ENCODE measurements at regions not wholly inside any gene's neighbourhood (a gene's known extent, or its start where the extent isn't known, plus 50 kb on each side); places are given as distances from the start of the nearest gene placed in this dataset.
A peak's percentile ranks its signal among the peaks of the same experiment; 100 is the strongest.
"Not testable (repeated sequence)": the region's sequence is repeated elsewhere in the genome, so short reads cannot be mapped to it uniquely, and the experiment has no call there.

DNA sequence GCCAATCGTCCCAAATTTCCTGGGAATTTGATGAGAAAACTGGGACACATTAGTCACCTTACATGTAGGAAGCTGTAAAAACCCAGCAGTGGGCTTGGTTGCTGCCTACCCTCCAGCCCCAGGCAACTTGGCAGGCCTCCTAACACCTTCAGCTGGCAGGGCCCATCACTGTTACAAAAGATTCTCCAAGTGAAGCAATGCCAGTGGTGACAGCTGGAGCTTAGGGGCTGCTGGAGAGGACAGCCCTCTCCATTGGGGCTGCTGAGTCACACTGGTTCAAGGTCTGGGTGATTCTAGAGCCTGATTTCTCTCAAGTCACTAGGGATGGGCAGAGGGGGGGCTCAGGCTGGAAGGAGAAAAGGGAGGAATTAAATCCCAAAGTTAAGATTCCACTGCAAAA is 180.6 kb downstream of the COPRS start:
- DNase-seq (ENCODE audit: low spot score), result peak; percentile 72

DNA sequence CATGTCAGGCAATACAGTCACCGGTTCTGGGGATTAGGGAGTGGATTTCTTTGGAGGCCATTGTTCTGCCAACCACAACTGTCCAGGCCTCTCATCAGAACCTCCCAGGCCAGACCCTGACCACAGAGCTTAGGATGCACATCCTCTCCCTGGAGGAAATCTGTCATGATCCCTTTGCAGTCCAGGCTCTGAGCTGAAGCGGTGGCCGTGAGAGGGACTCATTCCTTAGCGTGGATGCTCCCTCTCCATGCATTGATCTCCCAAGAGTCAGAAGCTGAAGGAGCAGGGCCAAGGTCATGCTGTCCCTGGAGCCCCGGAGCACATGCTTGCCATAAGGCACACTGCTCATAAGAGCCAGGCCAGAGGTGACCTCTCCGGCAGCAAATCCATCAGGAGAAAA is 181.4 kb downstream of the COPRS start:
- no peak for DNase-seq (ENCODE audit: low spot score)

DNA sequence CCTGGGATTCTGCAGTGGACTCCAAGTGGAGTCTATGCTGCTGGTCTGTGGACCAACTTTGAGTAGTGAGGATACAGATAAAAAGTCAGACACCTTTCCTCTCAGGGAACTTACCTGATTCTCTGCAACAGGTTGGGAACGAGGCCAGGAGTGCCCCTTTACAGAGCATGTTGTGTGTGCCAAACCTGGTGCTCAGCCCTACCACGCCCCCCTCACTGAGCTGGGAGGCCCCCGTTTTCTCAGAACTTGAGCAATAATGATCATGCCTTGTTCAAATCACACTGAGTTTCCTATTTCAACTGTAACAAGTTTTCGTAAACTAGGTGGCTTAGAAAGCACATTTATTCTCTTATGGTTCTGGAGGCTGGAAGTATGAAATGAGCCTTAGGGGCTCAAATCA is 182.0 kb downstream of the COPRS start:
- DNase-seq (ENCODE audit: low spot score), result no peak

DNA sequence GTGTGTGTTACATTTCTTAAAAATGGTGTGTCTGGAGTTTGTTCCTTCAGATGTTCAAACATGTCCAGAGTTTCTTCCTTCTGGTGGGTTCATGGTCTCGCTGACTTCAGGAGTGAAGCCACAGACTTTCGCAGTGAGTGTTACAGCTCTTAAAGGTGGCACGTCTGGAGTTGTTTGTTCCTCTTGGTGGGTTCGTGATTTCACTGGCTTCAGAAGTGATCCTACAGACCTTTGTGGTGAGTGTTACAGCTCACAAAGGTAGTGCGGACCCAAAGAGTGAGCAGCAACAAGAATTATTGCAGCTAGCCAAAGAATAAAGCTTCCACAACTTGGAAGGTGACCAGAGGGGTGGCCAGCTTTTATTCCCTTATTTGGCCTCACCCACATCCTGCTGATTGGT is 183.7 kb downstream of the COPRS start:
- DNase-seq (ENCODE audit: low spot score), result not testable (repeated sequence)

DNA sequence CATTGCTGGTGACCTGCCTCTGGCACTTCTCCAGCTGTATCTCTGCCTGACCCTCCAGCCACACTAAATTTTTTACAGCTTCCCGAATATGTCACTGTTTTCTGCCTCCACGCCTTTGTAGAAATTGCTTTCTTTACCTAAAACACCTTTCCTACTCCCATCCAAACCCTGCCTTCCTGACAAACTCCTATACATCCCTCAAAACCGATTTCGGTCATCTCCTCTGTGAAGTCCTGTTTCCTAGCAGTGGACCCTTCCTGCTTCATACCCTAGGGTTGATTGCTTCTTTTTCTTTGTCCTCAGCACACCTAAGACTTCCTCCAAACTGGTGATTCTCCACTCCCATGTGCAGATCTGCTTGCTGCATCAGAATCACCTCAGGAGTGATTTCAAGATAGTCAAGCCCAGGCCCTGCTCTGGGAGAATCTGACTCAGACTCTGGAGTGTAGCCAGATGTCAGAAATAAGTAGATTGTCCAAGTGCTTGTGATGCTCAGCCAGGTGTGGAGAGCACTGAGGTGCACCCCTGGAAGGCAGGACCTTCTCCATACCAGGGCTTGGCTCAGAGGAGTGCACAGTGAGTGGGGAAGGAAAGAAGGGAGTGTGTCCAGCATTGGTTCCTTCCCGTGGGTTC is 184.2 kb downstream of the COPRS start:
- DNase-seq (ENCODE audit: low spot score), result peak; percentile 64

DNA sequence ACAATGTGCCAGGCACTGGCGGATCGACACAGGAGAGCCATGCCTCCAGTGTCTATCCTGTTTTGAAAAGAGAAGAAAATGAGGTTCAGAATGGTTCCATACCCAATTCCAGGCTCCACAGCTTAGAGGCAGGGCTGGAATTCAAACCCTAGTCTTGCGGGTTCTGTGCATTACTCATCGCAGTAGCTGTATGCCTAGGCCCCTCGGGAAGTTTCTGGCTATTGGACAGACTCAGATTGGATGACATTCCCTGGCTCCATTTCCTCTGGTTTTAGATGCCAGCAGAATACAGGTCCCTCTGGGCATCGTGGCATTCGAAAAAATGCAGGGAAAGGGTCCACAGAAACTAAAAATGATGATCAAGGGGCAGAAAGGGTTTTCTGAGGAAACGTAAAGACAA is 184.7 kb downstream of the COPRS start:
- peak; percentile 71 for DNase-seq (ENCODE audit: low spot score)

DNA sequence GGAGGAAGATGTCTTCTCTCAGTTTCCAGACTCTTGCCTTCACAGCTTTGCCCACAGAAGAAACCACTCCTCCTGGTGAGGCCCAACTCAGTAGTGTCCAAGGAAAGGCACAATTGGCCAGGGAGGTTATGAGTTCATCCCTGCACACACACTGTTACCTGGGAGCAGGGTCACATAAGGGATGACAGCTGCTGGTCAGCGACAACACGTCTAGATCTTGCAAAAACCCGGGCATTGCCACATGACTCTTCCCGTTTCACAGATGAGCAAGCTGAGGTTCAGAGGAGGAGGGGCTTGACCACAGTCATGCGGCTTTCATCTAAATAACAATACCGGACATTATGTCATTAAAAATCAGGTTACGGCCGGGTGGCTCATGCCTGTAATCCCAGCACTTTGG is 186.0 kb downstream of the COPRS start:
- DNase-seq (ENCODE audit: low spot score), result no peak

DNA sequence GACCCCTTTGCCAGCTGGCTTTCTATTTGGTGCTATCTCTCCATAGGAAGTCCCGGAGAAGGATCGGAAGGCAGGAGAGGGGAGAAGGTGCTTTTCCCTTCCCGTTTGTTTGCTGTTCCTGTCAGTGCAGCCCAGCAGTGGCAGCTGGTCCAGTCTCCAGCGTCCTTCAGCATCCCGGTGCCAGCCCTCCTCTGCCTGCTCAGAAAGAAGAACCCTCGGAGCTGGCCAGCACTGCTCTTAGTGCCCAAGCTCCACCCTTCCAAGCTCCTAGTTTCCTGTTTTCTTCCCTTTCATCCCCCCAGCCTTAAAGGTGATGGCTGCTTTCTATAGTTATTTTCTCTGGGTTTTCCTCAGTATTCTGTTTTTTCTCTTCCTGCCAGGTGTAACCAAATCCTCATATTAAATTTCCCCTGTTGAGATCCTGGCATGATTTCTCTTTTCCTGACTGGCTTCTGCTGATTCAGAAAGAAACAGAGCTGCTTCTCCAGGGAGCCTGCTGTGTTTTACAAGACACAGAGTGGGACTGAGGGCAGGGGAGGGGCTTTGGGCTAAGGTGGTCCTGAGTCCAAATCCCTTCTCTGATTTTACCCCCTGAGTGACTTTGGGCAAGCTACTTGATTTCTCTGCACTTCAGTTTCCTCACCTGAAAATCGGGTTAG is 186.8 kb downstream of the COPRS start:
- DNase-seq (ENCODE audit: low spot score), result no peak

DNA sequence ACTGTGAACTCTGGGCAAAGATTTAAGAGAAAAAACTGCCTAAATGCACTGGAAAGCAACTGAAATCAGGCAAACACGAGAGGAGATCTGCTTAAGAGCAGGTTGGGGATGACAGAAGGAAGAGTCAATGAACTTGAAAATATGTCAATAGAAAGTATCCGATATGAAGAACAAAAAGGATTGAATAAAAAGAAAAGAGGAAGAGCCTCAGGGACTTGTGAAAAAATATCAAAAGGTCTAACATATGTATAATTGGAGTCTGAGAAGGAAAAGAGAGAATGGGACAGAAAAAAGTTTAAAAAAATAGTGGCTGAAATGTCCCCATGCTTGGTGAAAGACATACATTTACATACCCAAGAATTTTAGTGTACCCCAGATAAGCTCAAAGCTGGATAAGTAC is 195.5 kb downstream of the COPRS start:
- no peak for DNase-seq (ENCODE audit: low spot score)

DNA sequence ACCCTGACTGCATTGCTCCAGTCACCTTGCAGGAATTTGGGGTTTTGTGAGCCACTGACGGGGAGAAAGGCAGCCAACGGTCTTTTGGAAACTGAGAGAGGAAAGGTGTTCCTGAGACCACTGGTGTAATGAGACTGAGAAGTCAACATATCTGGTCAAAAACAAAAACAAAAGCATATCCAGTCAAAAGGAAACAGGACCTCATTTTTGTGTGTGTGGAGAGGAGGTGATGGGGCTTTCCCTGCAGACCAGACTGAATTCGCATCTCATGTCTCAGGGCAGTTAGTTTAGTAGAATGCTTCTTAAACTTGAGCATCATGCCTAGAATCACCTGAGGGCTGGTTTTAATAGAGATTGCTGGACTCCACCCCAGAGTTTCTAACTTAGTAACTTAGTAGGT is 198.4 kb downstream of the COPRS start:
- no peak for DNase-seq (ENCODE audit: low spot score)

DNA sequence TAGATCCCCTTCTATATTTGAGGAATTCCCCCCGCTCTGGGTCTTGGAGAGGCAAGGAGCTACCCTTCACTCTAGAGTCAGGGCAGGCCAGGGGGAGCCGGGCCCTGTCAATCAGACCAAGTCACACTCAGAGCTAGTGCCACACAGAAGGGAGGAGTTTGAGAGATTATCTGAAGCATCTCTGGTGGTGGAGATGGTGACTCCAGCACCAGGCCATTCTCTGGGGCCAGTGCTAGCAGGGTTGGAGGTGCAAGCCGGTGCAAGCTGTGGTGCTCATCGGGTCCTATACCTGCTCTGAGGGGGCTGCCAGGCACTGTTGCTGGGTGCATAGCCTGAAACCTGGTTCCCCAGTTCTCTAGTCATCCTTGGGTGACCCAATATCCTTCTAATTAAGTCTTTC is 201.2 kb downstream of the COPRS start:
- DNase-seq (ENCODE audit: low spot score), result no peak

DNA sequence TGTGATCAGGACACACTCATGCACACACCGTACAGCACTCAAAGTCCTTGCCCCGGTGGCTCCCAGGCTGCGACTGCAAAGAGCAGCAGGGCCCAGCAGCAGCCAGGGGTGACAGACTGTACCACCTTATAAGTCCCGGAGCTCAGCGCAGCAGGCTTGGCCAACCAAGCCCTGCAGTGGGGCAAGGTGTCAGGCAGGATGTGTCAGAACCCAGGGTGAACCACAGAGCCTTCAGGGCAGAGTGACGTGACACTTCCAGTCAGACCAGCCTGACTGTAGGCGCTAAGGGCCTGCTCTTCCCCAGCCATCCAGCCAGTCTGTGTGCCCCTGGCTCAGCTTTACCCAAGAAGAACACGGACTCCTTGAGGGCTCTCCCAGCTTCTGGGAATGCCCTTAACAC is 204.1 kb downstream of the COPRS start:
- peak; percentile 80 for DNase-seq (ENCODE audit: low spot score)

DNA sequence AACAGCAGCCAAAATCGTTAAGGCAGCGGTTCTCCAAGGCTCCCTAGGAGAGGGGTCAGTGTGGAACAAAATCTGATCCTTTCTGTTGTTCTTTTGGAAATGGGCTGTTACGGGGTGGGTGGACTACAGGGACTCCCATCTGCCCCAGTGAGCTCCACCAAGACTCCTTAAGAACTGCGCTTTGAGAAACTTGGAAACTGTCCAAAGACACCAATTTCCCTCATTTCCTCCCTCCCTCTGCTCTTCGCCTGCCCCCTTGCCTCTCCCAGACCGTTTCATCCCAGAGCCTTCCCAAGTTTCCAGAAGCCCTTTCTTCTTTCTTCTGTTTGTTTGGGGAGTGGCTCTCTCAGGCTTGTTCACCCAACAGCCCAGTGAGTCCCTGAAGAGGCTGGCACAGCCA is 205.4 kb downstream of the COPRS start:
- no peak for DNase-seq (ENCODE audit: low spot score)

DNA sequence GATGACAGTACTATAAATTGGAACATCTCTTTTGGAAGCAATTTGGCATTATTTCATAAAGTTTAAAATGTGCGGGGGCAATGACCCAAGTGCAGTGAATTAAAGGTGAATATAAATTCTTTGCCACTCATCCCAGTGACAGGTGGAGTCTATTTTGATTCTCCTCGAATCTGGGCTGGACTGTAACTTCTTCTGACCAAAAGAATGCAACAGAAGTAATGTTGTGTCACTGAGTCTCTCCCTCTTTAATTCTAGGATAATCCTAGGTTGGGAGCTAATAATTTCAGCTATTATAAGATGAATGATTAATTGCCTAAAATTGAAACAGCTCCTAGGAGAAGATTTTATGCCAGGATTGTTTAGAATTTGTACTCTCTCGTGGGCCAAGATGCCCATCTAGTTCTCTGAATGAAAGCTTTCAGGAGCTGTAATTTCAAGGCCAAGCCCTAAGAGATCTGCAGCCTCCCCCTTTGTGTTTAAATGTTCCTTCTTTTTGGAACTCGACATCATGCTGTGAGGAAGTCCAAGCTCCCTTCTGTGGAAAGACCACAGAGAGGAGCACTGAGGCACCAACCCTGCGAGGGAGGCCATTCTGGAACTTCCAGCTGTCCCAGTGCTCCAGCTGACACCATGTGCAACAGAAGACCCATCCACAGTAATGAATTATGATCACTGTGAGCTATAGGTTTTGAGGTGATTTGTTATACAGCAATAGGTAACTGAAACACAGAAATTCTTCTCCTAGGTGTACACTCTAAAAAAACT is 208.1 kb downstream of the COPRS start:
- DNase-seq (ENCODE audit: low spot score), result no peak

DNA sequence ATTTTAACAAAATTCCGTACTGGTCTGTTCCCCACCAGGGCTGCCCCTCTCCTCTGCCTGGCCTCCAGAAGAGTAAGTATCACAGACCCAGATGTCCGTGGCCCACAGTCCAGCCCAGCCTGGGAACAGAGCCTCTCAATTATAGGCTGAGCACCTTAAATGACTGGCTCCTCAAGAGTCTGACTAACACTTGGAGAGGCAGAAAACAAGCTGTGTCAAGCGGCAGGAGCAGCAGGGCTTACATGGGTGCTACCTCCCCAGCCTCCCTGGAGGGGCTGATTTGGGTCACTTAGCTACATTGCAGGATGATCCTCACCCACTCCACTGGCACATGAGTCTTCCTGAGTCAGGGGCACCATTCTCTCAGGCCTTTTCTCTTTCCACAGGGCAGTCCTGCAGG is 209.7 kb downstream of the COPRS start:
- DNase-seq (ENCODE audit: low spot score), result no peak

DNA sequence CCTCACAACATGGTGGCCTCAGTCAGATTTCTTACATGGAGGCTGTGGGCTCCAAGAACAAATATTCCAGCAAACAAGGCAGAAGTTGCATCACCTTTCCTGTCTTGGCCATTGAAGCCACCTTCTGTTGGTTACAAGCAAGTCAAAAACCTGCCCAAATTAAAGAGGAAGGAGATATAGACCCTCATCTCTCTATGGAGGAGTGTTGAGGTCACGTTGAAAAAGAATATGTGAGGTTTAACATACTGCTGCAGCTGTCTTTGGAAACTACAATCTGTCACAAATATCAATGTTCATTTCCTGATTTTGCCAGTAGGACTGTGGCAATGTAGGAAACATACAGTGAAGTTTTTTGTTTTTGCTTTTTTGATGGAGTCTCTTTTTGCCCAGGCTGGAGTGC is 211.4 kb downstream of the COPRS start:
- DNase-seq (ENCODE audit: low spot score), result no peak

DNA sequence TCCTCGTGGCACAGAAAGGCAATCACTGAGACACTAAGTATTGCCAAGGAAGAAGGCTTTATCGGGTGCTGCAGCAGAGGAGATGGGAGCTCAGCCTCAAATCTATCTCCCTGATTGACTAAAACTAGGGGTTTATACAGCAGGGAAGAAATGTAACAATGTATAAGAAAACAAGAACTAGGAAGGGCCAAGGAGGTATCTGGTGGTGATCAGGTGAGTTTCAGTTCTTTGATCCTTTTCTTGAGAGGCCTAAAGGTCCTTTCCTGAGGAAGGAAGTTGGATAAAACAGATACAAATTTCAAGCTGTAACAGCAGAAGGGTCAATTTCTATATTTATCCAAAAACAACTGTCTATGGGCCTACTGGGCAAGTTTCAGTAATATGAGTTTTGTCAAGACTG is 212.4 kb downstream of the COPRS start:
- no peak for DNase-seq (ENCODE audit: low spot score)

DNA sequence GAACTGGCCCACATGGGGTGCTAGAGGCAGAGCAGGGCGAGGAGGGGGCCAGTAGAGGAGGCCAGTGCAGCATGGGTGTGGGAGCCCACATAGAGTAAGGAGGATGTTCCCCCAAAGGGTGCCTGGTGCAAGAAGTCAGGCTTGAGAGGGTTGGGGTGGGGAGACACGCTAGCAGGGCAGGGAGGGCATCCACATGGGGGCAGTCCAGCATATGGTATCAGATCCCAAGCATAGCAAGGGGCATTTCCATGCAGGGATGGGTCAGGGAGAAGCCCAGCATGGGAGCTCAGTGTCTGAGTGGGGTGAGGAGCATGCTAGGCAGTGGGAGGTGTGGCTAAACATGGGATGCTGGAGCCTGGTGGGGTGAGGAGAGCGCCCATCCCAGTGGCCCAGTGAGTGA is 213.7 kb downstream of the COPRS start:
- DNase-seq (ENCODE audit: low spot score), result no peak

DNA sequence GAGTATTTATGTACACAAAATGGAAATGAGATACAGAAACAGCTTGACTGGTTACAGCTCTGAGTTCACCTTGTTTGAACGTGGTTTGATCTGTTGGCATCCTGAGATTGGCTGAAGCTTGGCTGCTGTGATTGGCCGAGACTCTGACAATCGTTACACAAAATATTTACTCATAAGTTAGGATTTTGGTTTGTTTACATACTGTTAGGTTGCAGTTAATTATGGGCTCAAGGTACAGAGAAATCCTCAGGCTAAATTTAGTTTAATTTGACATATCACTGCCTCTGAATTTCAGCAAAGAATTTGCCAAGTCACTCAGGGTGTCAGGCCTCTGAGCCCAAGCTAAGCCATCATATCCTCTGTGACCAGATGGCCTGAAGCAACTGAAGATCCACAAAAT is 227.3 kb downstream of the COPRS start:
- DNase-seq (ENCODE audit: low spot score), result peak; percentile 47

DNA sequence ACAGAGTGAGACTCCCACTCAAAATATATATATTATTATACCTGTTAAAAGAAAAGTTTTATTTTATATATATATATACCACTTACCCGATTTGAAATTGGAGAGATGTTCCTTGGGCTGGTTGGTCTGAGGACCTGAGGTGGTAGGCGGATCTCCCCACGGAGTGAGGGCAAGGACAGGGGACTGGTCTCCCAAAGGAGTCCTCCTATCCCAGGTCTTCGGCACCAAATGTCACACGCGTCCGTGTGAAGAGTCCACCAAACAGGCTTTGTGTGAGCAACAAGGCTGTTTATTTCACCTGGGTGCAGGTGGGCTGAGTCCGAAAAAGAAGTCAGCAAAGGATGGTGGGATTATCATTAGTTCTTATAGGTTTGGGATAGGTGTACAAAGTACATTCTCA is 228.2 kb downstream of the COPRS start:
- not testable (repeated sequence) for DNase-seq (ENCODE audit: low spot score)

DNA sequence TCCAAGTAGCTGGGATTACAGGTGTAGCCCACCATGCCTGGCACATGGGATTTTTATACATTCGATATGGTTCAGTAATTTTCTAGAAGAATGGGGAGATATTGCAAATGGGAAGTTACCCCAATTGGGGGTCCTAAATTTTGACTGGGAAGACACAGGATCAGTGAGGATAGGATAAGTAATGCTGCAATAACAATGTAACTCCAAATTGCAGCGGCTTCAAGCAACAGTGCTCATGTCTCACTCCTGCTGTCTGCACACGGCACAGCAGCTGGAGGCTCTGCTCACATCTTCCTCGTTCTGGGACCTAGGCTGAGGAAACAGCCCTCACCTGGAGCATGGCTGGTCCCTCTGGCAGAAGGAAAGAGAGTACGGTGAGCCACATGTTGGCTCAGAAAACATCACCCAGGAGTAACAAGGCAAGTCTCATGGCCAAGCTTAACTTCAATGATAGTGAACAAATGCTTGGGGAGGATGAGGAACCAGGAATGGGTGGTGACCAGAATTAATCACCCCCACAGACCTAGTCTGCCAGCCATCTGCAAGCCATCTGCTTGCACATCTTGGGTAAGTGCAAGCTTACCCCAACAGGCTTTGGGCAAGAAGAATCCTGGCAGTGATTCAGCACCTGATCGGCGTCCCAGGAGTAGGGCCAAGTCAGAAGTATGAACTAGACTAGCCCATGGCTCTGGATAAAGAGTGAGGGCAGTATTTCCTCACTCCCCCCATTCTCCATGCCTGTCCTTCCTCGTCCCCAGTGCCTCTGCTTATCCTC is 229.2 kb downstream of the COPRS start:
- no peak for DNase-seq (ENCODE audit: low spot score)

DNA sequence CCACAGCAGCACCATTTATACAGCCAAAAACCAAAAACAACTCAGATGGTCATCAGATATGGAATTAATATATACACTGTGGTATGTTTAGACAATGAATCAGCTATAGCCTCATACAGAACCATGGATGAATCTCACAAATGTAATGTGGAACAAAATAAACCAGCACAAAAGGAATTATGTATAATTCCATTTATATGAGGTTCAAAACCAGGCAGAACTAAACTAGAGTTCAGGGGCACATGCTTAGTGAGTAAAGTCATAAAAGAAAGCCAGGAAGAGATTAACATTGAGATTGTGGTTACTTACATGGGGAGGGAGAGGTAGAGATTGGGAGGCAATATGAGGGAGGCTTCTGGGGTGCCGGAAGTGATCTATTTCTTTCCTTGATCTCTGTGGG is 231.1 kb downstream of the COPRS start:
- DNase-seq (ENCODE audit: low spot score), result no peak

DNA sequence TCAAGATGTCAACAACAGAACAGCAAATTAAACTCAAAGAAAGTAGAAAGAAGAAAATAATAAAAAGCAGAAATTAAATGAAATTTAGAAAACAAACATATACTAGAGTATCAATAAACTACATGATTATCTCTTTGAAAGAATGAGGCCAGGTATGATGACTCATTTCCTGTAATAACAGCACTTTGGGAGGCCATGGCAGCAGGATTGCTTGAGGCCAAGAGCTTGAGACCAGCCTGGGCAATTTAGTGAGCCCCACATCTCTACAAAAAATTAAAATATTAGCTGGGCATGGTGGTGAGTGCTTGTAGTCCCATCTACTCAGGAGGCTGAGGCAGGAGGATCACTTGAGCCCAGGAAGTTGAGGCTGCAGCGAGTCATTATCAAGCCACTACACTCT is 232.5 kb downstream of the RAB11FIP4 start:
- DNase-seq (ENCODE audit: low spot score), result no peak
